ENCODE measurements at regions not wholly inside any gene's neighbourhood (a gene's known extent, or its start where the extent isn't known, plus 50 kb on each side); places are given as distances from the start of the nearest gene placed in this dataset.

DNA sequence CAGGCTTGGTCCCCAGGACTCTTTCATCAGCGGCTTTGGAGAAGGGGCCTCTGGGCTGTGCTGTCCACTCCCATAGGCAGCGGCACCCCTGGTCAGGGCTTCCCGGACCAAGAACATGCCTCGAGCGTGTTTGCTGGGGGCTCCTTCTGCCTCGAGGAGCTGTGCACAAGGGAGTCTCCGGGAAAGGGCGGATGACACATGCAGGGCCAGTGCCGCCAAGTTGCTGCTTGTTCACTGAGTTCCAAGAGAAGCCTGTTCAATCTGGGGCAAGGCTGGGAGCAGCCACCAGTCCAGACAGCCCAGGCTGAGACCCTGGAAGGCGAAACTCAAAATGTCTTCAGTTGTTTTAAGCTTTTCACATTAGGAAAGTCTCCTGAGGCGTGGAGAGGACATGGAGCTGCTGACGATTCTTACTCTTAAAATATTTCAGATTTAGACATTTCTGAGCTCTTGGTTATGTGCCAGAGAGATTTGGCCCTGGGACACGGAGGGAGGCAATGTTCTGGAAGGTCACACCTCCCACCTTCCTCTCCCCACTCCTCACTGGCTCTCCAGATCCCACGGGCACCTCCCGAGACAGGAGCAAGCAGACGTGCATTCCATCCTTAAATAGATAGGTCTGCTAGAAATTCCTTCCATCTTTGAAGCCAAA, 84.5 kb upstream of the ZNF469 start:
- no peak for DNase-seq (ENCODE audit: low read depth, low spot score)
- H3K4me3 ChIP-seq (ENCODE audit: low read depth, low read length), result no peak overlapping the region
- ChIA-PET CTCF (interaction anchor here (1.2 kb wide), 1 partner anchor 12 kb away, joined by 3 read pairs; no protein-coding TSS in a partner anchor), POLR2A (no interaction called here)
- TF ChIP-seq, protein P1, sequence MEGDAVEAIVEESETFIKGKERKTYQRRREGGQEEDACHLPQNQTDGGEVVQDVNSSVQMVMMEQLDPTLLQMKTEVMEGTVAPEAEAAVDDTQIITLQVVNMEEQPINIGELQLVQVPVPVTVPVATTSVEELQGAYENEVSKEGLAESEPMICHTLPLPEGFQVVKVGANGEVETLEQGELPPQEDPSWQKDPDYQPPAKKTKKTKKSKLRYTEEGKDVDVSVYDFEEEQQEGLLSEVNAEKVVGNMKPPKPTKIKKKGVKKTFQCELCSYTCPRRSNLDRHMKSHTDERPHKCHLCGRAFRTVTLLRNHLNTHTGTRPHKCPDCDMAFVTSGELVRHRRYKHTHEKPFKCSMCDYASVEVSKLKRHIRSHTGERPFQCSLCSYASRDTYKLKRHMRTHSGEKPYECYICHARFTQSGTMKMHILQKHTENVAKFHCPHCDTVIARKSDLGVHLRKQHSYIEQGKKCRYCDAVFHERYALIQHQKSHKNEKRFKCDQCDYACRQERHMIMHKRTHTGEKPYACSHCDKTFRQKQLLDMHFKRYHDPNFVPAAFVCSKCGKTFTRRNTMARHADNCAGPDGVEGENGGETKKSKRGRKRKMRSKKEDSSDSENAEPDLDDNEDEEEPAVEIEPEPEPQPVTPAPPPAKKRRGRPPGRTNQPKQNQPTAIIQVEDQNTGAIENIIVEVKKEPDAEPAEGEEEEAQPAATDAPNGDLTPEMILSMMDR (IDR thresholded peaks at IDR 0.05; ENCODE audit: insufficient read depth, low read length, missing control alignments), result no peak

DNA sequence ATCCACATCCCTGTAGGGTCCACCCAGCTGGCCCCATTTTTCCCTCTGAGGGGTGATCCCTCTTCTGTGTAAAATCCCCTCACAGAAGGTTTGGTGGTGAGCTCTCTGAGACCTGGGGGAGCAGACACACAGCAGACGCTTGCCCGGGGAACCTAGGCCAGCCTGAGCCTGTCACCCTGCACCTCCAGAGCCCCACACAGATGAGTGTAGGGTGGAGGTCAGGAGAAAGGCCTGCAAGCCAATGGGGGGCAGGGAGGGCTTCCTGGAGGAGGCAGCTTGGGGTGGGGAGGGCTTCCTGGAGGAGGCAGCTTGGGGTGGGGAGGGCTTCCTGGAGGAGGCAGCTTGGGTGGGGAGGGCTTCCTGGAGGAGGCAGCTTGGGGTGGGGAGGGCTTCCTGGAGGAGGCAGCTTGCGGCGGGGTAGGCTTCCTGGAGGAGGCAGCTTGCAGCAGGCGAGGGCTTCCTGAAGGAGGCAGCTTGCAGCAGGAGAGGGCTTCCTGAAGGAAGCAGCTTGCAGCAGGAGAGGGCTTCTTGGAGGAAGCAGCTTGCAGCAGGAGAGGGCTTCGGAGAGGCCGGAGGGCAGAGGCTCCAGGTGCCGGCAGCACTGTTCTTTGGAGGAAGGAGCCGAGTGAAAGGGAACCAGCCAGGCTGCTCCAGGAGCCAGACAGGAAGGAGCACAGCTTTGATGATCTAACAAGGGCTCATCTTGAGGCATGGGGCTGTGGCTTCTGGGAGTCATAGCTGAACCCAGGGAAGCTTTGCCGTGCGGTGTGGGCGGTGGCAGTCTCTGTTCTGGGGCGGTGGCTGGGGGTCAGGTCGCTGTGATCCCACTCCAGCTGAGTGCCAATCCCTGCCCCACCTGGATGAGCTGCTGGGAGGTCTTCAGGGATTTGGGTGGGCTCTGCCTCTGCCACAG, 83.7 kb upstream of the ZNF469 start:
- TF ChIP-seq, protein P1 (IDR thresholded peaks at IDR 0.05; ENCODE audit: insufficient read depth, low read length, missing control alignments), result no peak
- DNase-seq (ENCODE audit: low read depth, low spot score), result no peak
- no peak overlapping the region for H3K4me3 ChIP-seq (ENCODE audit: low read depth, low read length)
- ChIA-PET CTCF (interaction anchor here (0.8 to 1.2 kb wide), 2 partner anchors 9 to 13 kb away, joined by 3 read pairs; no protein-coding TSS in a partner anchor), POLR2A (no interaction called here)

DNA sequence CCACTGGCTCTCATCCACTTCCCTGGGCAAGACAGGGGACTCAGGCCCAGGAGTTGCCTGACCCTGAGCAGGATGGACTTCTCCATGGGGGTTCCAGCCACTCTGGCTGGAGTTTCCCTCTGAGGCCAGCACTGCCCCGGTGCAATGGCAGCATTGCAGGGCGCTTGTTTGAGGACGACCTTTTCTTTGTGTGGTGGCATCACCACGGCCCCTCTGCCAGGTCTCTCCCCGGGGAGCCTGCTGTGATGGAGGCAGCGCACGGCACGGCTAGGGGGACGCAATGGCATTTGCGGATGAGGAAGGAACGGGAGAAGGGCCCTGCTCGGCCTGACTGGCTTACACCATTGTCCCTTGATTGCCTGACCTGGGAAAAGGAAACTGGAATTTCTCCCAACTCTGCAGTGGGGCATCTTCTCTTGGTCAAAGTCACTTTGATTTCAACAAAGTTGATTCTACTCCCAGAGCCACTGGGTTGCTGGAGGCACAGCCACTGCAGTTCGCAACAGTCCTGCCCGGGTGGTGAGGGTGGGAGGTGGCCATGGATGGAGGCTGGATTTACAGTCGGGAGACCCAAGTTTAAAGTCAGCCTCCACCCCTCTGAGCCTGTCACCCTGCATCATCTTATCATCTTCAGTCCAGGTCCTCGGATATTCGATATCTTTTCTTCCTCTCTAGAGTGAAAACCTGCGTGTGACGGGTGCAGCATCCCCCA, 82.9 kb upstream of the ZNF469 start:
- ChIA-PET POLR2A (no interaction called here), CTCF (interaction anchor here (0.8 to 1.0 kb wide), 2 partner anchors 10 to 12 kb away, joined by 3 read pairs; no protein-coding TSS in a partner anchor)
- TF ChIP-seq, protein P1 (IDR thresholded peaks at IDR 0.05; ENCODE audit: insufficient read depth, low read length, missing control alignments), result no peak
- no peak for DNase-seq (ENCODE audit: low read depth, low spot score)
- H3K4me3 ChIP-seq (ENCODE audit: low read depth, low read length), result no peak overlapping the region

DNA sequence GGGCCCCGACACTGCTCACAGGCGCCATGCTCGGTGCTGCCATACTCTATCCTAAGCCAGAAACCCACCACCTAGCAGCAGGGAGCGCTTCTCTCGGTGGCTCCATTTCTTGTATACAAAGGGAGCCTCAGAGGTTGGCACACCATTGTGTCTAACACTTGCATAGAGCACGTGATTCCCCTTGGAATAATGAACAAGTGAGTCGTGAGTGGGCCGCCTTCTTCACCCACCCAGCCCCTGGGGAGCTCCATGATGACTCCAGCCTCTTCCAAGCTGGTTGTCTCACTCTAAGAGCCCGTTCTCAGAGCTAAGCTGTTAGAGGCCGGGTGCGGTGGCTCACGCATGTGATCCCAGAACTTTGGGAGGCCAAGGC, 82.3 kb upstream of the ZNF469 start:
- POLR2A ChIA-PET, result no interaction called here
- DNase-seq (ENCODE audit: low read depth, low spot score), result no peak
- no peak overlapping the region for H3K4me3 ChIP-seq (ENCODE audit: low read depth, low read length)
- TF ChIP-seq, protein P1 (IDR thresholded peaks at IDR 0.05; ENCODE audit: insufficient read depth, low read length, missing control alignments), result no peak
- CTCF ChIA-PET, result interaction anchor here (0.8 to 1.0 kb wide), 2 partner anchors 10 to 13 kb away, joined by 3 read pairs; no protein-coding TSS in a partner anchor

DNA sequence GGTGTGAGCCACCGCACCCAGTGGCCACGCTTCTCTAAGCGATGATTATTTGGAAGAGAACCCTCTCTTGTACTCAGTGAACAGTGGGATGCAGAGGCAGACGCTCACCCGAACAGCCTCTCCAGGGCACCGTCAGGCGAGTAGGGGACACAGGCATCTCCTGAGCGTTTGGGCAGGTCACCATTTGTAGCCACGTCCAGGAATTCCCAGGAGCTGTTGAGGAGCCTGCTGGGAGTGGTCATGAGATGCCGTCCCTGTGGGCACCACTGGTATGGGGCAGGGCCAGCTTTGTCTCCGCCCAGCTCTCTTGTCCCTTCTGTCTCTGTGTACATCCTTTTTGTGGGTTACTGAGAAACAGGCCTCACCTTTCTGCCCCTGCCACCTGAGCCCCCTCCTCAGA, 81.3 kb upstream of the ZNF469 start:
- TF ChIP-seq, protein P1 (IDR thresholded peaks at IDR 0.05; ENCODE audit: insufficient read depth, low read length, missing control alignments), result no peak
- no peak overlapping the region for H3K4me3 ChIP-seq (ENCODE audit: low read depth, low read length)
- DNase-seq (ENCODE audit: low read depth, low spot score), result no peak
- ChIA-PET POLR2A (no interaction called here), CTCF (no interaction called here)

Measured in AG04449 (cell line).